ENCODE measurements at regions not wholly inside any gene's neighbourhood (a gene's known extent, or its start where the extent isn't known, plus 50 kb on each side); places are given as distances from the start of the nearest gene placed in this dataset.

DNA sequence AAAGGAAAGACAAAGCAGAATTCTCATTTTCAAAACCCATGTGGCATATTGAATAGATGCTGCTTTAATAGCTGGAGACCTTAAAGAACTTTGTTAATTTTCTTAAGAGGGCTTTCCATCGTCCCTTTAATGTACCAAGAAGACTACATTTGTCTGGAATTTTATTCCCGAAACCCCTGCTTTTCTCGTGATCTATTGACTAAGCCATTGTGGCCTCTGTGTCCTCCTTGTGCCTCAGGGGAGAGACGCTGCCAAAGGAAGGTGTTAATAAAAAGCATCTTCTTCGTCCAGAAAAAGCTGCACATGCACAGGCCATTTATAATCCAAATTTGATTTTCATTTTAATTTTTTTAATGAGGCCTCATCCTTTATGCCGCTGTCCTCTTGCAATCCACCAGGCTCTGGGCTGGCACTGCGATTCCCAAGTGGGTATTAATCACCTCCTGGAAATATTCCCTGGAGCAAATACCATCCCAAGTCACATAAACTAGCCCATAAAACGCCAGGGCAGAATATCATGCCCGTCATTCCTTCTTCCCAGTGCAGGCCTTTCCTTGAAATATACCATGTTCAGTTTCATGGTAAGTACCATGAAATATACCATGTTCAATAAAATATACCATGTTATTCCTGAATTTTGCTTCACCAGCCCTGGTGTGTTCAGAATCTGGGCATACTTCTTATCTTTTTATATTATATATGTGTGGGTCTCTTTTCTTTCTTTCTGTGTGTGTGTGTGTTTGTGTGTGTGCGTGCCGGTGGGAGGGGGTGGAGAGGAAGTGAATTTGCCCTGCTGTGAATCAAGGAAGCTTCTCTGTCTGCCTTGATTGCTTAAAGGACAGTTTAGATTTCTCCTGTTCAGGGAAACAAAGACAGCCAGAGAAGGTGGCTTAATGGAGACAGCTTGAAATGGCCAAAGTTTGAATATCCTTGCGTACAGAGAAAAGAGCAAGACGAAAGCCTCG, 147.6 kb downstream of the PHETA1 start:
- no peaks in the 10 kb centered on the region for H3K9me3 Mint-ChIP-seq
- intact Hi-C loops (cut with micrococcal nuclease): no loop called here
- no peaks in the 10 kb centered on the region for H3K4me1 Mint-ChIP-seq (ENCODE audit: low read depth)
- no peak for DNase-seq (ENCODE audit: low spot score)
- no peak overlapping the region for H3K27ac Mint-ChIP-seq
- no peaks in the 10 kb centered on the region for H3K36me3 Mint-ChIP-seq (ENCODE audit: low read depth)
- H3K4me3 Mint-ChIP-seq (ENCODE audit: low read depth): no peak overlapping the region
- H3K27me3 Mint-ChIP-seq (ENCODE audit: low read depth): no peaks in the 10 kb centered on the region

DNA sequence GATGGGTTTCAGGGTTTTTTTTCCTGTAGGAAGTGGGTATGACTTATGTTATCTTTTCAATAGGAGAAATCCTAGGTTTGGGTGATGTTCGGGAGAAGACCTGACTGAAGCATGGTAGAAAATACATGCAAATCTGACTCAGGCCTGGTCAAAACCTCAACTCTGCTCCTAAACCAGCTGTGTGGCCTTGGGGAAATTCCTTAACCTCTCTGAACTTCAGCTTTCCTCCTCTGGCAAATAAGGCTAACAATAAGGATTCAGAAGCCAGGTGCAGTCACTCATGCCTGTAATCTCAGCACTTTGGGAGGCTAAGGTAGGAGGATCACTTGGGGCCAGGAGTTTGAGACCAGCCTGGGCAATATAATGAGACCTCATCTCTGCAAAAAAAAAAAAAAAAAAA, 148.5 kb downstream of the PHETA1 start:
- H3K27me3 Mint-ChIP-seq (ENCODE audit: low read depth): no peaks in the 10 kb centered on the region
- no peaks in the 10 kb centered on the region for H3K9me3 Mint-ChIP-seq
- H3K36me3 Mint-ChIP-seq (ENCODE audit: low read depth): no peaks in the 10 kb centered on the region
- intact Hi-C loops (cut with micrococcal nuclease): no loop called here
- DNase-seq (ENCODE audit: low spot score): no peak
- no peaks in the 10 kb centered on the region for H3K4me1 Mint-ChIP-seq (ENCODE audit: low read depth)
- H3K4me3 Mint-ChIP-seq (ENCODE audit: low read depth): no peak overlapping the region
- no peak overlapping the region for H3K27ac Mint-ChIP-seq

DNA sequence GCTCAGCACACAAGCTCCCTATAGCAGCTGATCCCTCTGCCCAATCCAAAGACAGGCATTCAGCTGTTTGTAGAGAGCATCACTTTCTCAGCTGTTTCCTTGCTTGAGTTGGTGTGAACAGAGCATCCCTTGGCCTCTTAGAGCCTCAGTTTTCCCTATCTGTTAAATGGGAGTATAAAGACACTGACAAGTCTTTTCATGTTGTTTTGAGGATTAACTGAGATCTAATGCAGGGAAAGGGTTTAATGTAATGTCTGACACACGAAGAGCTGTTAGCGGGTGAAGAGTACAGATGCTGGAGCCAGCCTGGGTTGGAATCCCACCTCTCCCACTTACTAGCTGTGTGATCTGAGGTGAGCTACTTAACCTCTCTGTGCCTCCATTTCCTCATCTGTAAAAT, 149.5 kb downstream of the PHETA1 start:
- H3K4me3 Mint-ChIP-seq (ENCODE audit: low read depth): no peak overlapping the region
- no peak overlapping the region for H3K27ac Mint-ChIP-seq
- no peaks in the 10 kb centered on the region for H3K9me3 Mint-ChIP-seq
- no peaks in the 10 kb centered on the region for H3K4me1 Mint-ChIP-seq (ENCODE audit: low read depth)
- intact Hi-C loops (cut with micrococcal nuclease): no loop called here
- no peak for DNase-seq (ENCODE audit: low spot score)
- H3K27me3 Mint-ChIP-seq (ENCODE audit: low read depth): no peaks in the 10 kb centered on the region
- H3K36me3 Mint-ChIP-seq (ENCODE audit: low read depth): no peaks in the 10 kb centered on the region

DNA sequence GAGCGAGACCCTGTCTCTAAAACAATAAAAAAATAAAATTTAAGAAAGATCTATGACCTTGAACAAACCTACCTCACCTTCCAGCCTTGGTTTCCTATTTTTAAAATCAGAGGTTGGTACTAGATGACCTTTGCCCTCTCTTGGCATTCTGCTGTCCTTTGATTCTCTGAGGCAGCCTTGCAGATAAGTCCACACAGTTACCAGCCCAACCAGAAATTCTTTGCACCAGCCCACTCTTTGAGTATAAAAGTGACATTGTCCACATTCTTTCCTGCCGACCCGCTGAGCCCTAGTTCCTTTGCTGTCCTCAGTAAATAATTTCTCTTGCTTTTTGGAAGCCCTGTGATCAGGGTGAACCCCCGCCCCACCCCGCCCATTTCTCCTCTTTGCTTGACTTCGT, 150.4 kb downstream of the PHETA1 start:
- Mint-ChIP-seq H3K4me3 (ENCODE audit: low read depth) (no peak overlapping the region), H3K27ac (no peak overlapping the region), H3K36me3 (ENCODE audit: low read depth) (no peaks in the 10 kb centered on the region), H3K4me1 (ENCODE audit: low read depth) (no peaks in the 10 kb centered on the region), H3K9me3 (no peaks in the 10 kb centered on the region), H3K27me3 (ENCODE audit: low read depth) (no peaks in the 10 kb centered on the region)
- intact Hi-C loops (cut with micrococcal nuclease): no loop called here
- DNase-seq (ENCODE audit: low spot score): no peak

DNA sequence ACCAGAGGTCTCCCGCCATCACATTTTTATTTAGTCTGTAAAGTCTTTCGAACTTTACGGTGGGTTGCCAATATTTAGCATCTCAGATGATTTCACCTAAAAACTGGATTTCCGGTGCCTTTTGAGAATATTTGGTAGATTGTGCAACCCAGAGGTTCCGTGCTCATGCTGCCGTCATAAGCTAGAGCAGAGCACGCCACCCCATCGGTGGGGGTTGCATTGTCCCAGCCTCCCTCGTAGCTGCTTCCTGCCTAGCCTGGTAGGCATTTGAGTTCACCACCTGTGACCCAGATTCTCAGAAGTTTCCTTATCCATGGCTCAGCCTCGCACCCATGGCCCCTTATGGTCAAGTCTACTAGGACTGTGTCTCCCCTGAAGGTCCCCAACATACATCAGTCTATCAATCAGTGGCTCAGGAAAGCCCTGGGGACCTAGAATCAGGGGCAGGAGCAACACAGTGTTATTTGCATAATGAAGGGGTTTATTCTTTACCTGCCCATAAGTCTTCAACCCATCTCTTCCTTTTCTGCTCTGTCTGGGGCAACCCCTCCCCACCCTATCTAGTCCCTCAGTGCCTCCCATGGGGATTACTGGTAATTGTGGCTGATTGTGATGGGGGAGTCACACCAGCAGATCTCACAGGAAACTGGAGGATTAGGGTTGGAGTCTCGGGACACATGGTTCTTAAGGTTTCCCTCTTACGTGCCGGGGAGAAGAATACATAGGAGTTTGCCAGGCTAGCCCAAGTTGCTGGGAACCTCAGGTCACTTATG, 152.3 kb downstream of the PHETA1 start:
- Mint-ChIP-seq H3K27ac (no peak overlapping the region), H3K36me3 (ENCODE audit: low read depth) (no peaks in the 10 kb centered on the region), H3K27me3 (ENCODE audit: low read depth) (no peaks in the 10 kb centered on the region), H3K9me3 (no peaks in the 10 kb centered on the region), H3K4me1 (ENCODE audit: low read depth) (no peaks in the 10 kb centered on the region), H3K4me3 (ENCODE audit: low read depth) (no peak overlapping the region)
- intact Hi-C loops (cut with micrococcal nuclease): no loop called here
- no peak for DNase-seq (ENCODE audit: low spot score)

DNA sequence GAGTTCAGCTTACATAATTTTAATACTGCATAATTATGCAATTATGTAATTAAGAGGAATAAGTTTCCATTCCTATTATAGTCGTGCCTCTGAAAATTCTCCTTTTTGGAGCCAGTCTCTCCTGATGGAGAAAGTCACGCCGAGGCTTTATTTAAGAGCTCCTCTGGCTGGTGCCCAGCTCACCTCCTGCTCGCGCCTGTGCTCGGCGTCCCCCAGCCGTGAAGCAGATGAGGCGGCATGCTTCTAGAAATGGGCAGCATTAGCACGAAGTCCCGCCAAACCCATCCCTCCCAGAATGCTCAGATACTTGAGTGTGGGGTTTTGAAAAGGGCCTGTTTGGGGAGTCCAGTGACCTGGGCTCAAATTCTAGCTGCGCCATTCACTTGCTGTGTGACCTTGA, 153.0 kb downstream of the PHETA1 start:
- Mint-ChIP-seq H3K27me3 (ENCODE audit: low read depth) (no peaks in the 10 kb centered on the region), H3K4me3 (ENCODE audit: low read depth) (no peak overlapping the region), H3K36me3 (ENCODE audit: low read depth) (no peaks in the 10 kb centered on the region), H3K27ac (no peak overlapping the region), H3K4me1 (ENCODE audit: low read depth) (no peaks in the 10 kb centered on the region), H3K9me3 (no peaks in the 10 kb centered on the region)
- DNase-seq (ENCODE audit: low spot score): no peak
- intact Hi-C loops (cut with micrococcal nuclease): no loop called here

DNA sequence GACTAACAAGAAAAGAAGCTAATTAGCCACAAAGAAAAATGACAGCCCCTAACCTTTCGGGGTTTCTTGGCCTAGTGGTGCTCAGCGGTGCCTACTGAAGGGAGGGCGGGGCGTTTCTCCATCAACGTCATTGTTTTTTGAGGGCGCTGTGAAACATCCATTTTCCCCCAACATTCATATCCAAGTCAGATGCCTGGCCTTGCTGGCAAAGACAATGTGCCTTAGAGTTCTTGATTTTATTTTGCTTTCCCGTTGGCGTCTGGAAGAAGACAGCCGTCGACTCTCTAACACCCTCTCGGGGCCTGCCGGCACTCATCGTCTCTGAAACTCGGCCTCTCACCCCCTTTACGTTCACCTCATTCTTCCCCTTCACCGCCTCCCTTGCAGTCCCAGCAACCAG, 154.5 kb downstream of the PHETA1 start:
- Mint-ChIP-seq H3K4me3 (ENCODE audit: low read depth) (no peak overlapping the region), H3K27me3 (ENCODE audit: low read depth) (no peaks in the 10 kb centered on the region), H3K36me3 (ENCODE audit: low read depth) (no peaks in the 10 kb centered on the region), H3K4me1 (ENCODE audit: low read depth) (no peaks in the 10 kb centered on the region), H3K9me3 (no peaks in the 10 kb centered on the region), H3K27ac (no peak overlapping the region)
- no peak for DNase-seq (ENCODE audit: low spot score)
- intact Hi-C loops (cut with micrococcal nuclease): no loop called here

DNA sequence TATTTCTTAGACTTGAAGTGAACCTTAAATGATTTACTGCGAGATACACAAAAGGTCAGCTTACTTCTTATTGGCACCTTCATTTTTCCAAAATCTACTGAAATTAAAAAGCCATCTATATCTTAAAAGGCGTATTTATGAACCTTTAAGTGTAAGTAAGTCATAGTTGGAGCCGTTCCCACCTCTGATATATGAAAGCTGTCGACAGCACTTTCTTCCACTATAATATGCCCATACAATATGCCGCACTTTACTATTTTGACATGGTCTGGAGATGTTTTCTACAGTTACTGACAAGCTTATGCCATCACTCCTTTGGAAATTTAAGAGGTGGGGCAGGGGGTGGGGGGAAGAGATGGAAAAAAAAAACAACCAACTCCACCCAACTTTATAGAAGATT, 155.3 kb downstream of the PHETA1 start:
- Mint-ChIP-seq H3K9me3 (no peaks in the 10 kb centered on the region), H3K27me3 (ENCODE audit: low read depth) (no peaks in the 10 kb centered on the region), H3K27ac (no peak overlapping the region), H3K4me1 (ENCODE audit: low read depth) (no peaks in the 10 kb centered on the region), H3K36me3 (ENCODE audit: low read depth) (no peaks in the 10 kb centered on the region), H3K4me3 (ENCODE audit: low read depth) (no peak overlapping the region)
- intact Hi-C loops (cut with micrococcal nuclease): no loop called here
- no peak for DNase-seq (ENCODE audit: low spot score)

DNA sequence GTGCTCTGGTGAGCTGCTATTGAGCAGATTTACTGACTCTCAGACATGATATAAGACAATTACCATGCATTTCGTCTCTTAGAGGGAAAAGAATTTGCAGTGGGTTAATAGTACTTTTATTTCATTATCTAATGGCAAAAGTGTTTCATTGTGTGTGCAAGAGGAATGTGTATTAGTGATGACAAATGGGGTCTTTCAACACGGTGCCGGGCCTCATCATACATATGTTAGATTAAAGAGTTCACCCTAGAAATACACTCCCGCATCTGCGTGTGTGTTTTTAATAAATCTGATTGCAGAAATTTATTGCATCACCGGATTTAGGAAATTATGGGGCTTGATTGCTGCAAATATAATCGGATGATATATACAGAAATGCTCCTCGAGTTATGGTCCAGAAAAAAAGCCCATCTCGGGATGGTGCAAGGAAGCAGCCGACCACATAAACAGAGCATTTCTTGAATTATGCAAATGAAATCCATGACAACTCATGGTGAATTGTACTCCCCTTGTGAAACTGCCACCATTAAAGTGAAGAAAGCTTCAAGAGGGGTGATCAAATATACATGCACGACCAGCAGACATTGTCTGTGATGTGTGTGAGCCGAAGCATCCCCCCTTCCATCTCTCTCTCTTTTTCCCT, 156.0 kb downstream of the PHETA1 start:
- Mint-ChIP-seq H3K4me3 (ENCODE audit: low read depth) (no peak overlapping the region), H3K27me3 (ENCODE audit: low read depth) (no peaks in the 10 kb centered on the region), H3K27ac (no peak overlapping the region), H3K9me3 (no peaks in the 10 kb centered on the region), H3K4me1 (ENCODE audit: low read depth) (no peaks in the 10 kb centered on the region), H3K36me3 (ENCODE audit: low read depth) (no peaks in the 10 kb centered on the region)
- intact Hi-C loops (cut with micrococcal nuclease): no loop called here
- DNase-seq (ENCODE audit: low spot score): no peak

DNA sequence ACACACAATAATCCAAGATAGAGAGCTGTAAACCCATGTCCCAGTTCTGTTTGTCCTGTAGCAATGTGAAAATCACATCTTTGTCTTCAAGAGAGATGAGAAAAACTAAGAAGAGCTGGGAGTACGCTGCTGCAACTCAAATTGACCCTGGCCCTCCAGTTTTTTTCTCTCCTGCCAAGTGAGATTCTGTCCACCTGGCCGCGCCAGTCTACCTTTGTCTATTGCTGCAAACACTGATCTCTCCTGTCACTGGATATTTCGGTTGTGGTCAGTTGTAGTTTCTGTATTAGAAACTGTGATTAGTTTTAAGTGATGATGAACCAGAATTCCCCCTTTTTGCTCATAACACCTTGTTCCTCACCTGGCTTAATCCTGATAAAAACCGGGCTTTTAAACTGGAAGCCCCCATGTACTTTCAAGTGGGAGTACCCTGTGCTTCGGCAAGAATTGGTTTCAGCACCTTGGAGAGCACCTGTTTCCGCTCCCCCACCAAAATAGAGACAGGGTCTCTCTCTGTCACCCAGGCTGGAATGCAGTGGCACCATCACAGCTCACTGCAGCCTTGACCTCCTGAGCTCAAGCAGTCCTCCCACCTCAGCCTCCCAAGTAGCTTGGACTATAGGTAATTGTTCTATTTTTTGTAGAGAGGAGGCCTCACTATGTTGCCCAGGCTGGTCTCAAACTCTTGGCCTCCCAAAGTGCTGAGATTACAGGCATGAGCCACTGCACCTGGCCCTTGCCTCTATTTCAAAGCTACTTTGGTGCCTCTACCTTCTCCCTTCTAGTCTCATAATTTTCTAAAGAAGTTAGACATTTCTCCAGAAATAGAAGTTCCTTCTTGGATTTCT, 156.8 kb downstream of the PHETA1 start:
- H3K27ac Mint-ChIP-seq: no peak overlapping the region
- no peaks in the 10 kb centered on the region for H3K4me1 Mint-ChIP-seq (ENCODE audit: low read depth)
- no peak overlapping the region for H3K4me3 Mint-ChIP-seq (ENCODE audit: low read depth)
- no peaks in the 10 kb centered on the region for H3K36me3 Mint-ChIP-seq (ENCODE audit: low read depth)
- intact Hi-C loops (cut with micrococcal nuclease): no loop called here
- DNase-seq (ENCODE audit: low spot score): no peak
- no peaks in the 10 kb centered on the region for H3K27me3 Mint-ChIP-seq (ENCODE audit: low read depth)
- no peaks in the 10 kb centered on the region for H3K9me3 Mint-ChIP-seq

DNA sequence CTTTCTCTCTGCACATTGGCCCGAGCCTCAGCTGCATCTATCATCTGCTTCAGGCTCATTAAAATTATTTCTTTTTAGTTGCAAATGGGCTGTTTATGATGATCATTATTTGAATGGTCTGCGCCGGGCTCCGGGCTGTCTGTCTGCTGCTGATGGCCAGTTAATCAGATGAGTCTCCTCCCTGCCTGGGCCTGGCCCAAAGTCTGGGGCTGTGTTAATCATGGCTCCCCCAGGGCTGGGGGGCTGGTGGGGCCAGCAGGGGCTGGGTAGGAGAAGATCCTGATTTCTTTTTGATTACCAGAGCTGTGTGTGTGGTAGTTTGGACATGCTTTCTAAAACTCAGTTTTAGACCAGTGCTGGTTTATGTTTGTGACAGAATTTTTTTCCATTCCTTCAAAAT, 159.1 kb downstream of the PHETA1 start:
- H3K27ac Mint-ChIP-seq: no peak overlapping the region
- no peaks in the 10 kb centered on the region for H3K27me3 Mint-ChIP-seq (ENCODE audit: low read depth)
- H3K4me3 Mint-ChIP-seq (ENCODE audit: low read depth): no peak overlapping the region
- DNase-seq (ENCODE audit: low spot score): no peak
- intact Hi-C loops (cut with micrococcal nuclease): no loop called here
- H3K9me3 Mint-ChIP-seq: no peaks in the 10 kb centered on the region
- no peaks in the 10 kb centered on the region for H3K4me1 Mint-ChIP-seq (ENCODE audit: low read depth)
- H3K36me3 Mint-ChIP-seq (ENCODE audit: low read depth): no peaks in the 10 kb centered on the region

DNA sequence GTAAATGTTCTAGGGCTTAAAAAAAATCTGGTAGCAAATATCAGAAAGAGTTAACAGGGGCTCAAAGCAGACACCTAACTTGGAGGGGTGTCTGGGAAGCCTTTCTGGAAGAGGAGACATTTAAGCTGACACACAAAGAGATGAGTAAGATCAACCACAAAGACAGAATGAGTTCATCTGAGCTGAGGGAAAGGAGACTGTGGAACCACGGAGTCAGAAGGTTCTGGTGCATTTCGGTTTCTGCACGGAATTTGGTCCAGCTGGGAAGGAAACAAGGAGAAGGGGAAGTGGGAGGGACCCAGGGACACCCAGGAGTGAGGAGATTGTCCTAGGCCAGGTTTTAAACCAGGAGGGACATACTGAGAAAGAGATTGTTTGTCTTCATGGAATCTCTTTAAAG, 161.1 kb downstream of the PHETA1 start:
- no peaks in the 10 kb centered on the region for H3K27me3 Mint-ChIP-seq (ENCODE audit: low read depth)
- H3K4me3 Mint-ChIP-seq (ENCODE audit: low read depth): no peak overlapping the region
- H3K36me3 Mint-ChIP-seq (ENCODE audit: low read depth): no peaks in the 10 kb centered on the region
- H3K9me3 Mint-ChIP-seq: no peaks in the 10 kb centered on the region
- no peak for DNase-seq (ENCODE audit: low spot score)
- H3K27ac Mint-ChIP-seq: no peak overlapping the region
- no peaks in the 10 kb centered on the region for H3K4me1 Mint-ChIP-seq (ENCODE audit: low read depth)
- intact Hi-C loops (cut with micrococcal nuclease): no loop called here
